Osteocyte (in vitro differentiated cells): ENCODE measurements at regions not wholly inside any gene's neighbourhood (a gene's known extent, or its start where the extent isn't known, plus 50 kb on each side); places are given as distances from the start of the nearest gene placed in this dataset.

ENCODE experiments used
- DNase-seq: peaks from one replicate; pipeline ENCODE4 v3.0.0; 2021; ENCODE audit warnings: mixed read lengths; ENCODE audit not compliant: unreplicated experiment; ENCODE audit errors: extremely low spot score
- H3K27ac Mint-ChIP-seq: one replicate; pipeline ENCODE4 v1.8.0; 2021; ENCODE audit warnings: mild to moderate bottlenecking, mixed read lengths; ENCODE audit not compliant: unreplicated experiment
- H3K27me3 Mint-ChIP-seq: one replicate; pipeline ENCODE4 v1.8.0; 2021; ENCODE audit warnings: mixed read lengths; ENCODE audit not compliant: unreplicated experiment
- H3K36me3 Mint-ChIP-seq: one replicate; pipeline ENCODE4 v1.8.0; 2021; ENCODE audit warnings: mixed read lengths; ENCODE audit not compliant: unreplicated experiment
- H3K4me1 Mint-ChIP-seq: one replicate; pipeline ENCODE4 v1.8.0; 2021; ENCODE audit warnings: mixed read lengths; ENCODE audit not compliant: unreplicated experiment
- H3K4me3 Mint-ChIP-seq: one replicate; pipeline ENCODE4 v1.8.0; 2021; ENCODE audit warnings: mild to moderate bottlenecking, moderate library complexity, mixed read lengths; ENCODE audit not compliant: unreplicated experiment
- H3K9me3 Mint-ChIP-seq: one replicate; pipeline ENCODE4 v1.8.0; 2021; ENCODE audit warnings: mixed read lengths; ENCODE audit not compliant: unreplicated experiment
- CTCF ChIP-seq: fragments of 200-600 bp; sonication (generic); IDR thresholded peaks from 2 replicates; pipeline ENCODE4 v1.5.0; 2021; ENCODE audit warnings: antibody characterized with exemption, mild to moderate bottlenecking, moderate library complexity

DNA sequence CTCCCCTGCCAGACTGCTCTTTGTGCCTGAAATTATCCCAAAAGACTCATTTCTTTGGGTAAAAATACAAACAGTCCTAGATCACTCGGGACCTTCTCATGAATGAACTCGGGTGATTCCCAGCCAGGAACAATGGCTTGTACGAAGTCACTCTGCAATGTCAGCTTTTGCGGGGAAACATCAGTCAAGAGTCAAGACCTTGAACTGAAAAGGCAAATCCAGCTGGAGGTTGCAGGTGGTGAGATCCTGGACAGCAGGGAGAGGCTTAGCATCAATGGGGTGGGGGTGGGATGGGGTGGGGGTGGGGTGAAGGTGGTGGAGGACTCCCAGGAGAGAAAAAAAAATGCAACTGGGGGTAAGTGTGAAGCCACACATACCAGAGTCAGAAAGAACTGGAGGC, 115.0 kb upstream of the SLC25A33 start:
- Mint-ChIP-seq H3K4me1 (peaks cover 12% of the 10 kb centered on the region), H3K36me3 (no peaks in the 10 kb centered on the region), H3K4me3 (no peak overlapping the region), H3K9me3 (no peaks in the 10 kb centered on the region), H3K27me3 (no peaks in the 10 kb centered on the region), H3K27ac (no peak overlapping the region)
- DNase-seq: no peak
- no peak for TF ChIP-seq CTCF

GRCh38 chr1:9425859-9426258, 113.4 kb upstream of the SLC25A33 start:
- Mint-ChIP-seq H3K27me3 (no peaks in the 10 kb centered on the region), H3K4me3 (no peak overlapping the region), H3K4me1 (peaks cover 19% of the 10 kb centered on the region), H3K27ac (no peak overlapping the region), H3K36me3 (no peaks in the 10 kb centered on the region), H3K9me3 (no peaks in the 10 kb centered on the region)
- no peak for TF ChIP-seq CTCF
- DNase-seq: no peak

- no peak for TF ChIP-seq CTCF
- no peaks in the 10 kb centered on the region for H3K27me3 Mint-ChIP-seq
- no peak overlapping the region for H3K27ac Mint-ChIP-seq
Measured at GRCh38 chr1:9426291-9426711, 113.0 kb upstream of the SLC25A33 start.

GRCh38 chr1:9427388-9427787, 111.9 kb upstream of the SLC25A33 start:
- Mint-ChIP-seq H3K27me3 (no peaks in the 10 kb centered on the region), H3K9me3 (no peaks in the 10 kb centered on the region), H3K4me3 (no peak overlapping the region), H3K4me1 (peaks cover 19% of the 10 kb centered on the region), H3K36me3 (no peaks in the 10 kb centered on the region), H3K27ac (no peak overlapping the region)
- no peak for TF ChIP-seq CTCF
- no peak for DNase-seq

More at GRCh38 chr1:9426291-9426711, 113.0 kb upstream of the SLC25A33 start:
- H3K9me3 Mint-ChIP-seq: no peaks in the 10 kb centered on the region
- DNase-seq: no peak
- H3K36me3 Mint-ChIP-seq: no peaks in the 10 kb centered on the region
- H3K4me3 Mint-ChIP-seq: no peak overlapping the region
- peaks cover 19% of the 10 kb centered on the region for H3K4me1 Mint-ChIP-seq

DNA sequence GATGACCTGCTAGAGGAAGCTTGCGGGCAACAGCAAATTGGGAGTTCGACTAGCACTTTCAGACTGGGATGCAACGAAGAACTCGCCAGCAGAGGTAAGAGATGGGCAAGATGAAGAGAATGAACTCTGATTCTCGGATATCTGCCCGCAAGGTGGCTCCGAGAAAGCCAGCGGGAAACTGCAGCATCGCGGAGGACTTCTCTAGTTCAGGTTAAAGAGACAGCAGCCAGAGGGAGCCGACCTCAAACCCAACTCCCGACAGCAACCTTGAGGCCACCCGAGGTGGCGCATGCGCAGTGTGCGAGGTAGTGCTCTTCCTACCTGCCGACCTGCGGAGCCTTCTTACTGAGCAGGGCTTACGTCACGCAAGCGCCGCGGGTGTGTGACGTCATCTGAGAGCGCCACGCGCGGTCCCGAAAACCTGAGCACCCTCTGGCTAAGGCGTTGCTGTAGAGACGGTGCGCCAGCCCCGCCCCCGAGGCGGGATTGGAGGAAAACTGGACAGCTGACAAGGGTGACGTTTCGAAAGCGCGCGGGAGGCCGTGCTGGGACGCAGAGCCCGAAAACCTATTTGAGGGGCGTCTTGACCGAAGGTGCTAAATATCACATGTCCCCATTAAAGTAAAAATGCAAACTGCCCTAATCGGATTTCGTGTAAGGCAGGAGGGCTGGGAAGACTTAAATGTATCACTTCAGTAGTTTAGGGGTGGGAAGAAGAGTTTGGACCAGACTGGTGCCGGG, 110.5 kb upstream of the SLC25A33 start:
- peak; percentile 32 for TF ChIP-seq CTCF
- Mint-ChIP-seq H3K4me3 (peak overlapping the region; percentile 89), H3K9me3 (no peaks in the 10 kb centered on the region), H3K4me1 (peaks cover 19% of the 10 kb centered on the region), H3K27ac (peak overlapping the region; percentile 97), H3K27me3 (no peaks in the 10 kb centered on the region), H3K36me3 (no peaks in the 10 kb centered on the region)
- peak; percentile 99 for DNase-seq
